ENCODE measurements at regions not wholly inside any gene's neighbourhood (a gene's known extent, or its start where the extent isn't known, plus 50 kb on each side); places are given as distances from the start of the nearest gene placed in this dataset.

GRCh38 chr11:95494167-95494566, 263.2 kb upstream of the SESN3 start (continued):
- TF ChIP-seq CREB1 (IDR thresholded peaks at IDR 0.05), result no peak
- no peak for TF ChIP-seq HDAC2 (IDR thresholded peaks at IDR 0.05; ENCODE audit: borderline replicate concordance in 1 of 2, low read depth in 2 of 2, low read length in 2 of 2)
- no peak for TF ChIP-seq CHD7 (IDR thresholded peaks at IDR 0.05; ENCODE audit: insufficient replicate concordance, low read length)
- TF ChIP-seq, protein P1, sequence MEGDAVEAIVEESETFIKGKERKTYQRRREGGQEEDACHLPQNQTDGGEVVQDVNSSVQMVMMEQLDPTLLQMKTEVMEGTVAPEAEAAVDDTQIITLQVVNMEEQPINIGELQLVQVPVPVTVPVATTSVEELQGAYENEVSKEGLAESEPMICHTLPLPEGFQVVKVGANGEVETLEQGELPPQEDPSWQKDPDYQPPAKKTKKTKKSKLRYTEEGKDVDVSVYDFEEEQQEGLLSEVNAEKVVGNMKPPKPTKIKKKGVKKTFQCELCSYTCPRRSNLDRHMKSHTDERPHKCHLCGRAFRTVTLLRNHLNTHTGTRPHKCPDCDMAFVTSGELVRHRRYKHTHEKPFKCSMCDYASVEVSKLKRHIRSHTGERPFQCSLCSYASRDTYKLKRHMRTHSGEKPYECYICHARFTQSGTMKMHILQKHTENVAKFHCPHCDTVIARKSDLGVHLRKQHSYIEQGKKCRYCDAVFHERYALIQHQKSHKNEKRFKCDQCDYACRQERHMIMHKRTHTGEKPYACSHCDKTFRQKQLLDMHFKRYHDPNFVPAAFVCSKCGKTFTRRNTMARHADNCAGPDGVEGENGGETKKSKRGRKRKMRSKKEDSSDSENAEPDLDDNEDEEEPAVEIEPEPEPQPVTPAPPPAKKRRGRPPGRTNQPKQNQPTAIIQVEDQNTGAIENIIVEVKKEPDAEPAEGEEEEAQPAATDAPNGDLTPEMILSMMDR (IDR thresholded peaks at IDR 0.05; ENCODE audit: control extremely low read depth in 1 of 3, insufficient read depth in 1 of 3, low read depth in 1 of 3, low read length in 3 of 3), result no peak
